CD4-positive, alpha-beta memory T cell (primary cell): ENCODE measurements at regions not wholly inside any gene's neighbourhood (a gene's known extent, or its start where the extent isn't known, plus 50 kb on each side); places are given as distances from the start of the nearest gene placed in this dataset.

Experiments
- CTCF ChIA-PET: fragments of 350-600 bp; sonication (Branson Sonifier 250); formaldehyde crosslinking; loops from one replicate; lab custom pipeline; 2021; ENCODE audit warnings: inconsistent platforms; ENCODE audit not compliant: partially characterized antibody; lab: Charles Lee
- POLR2A ChIA-PET: fragments of 350-600 bp; sonication (Branson Sonifier 250); formaldehyde crosslinking; loops from one replicate; lab custom pipeline; 2021; ENCODE audit not compliant: partially characterized antibody; lab: Charles Lee
- DNase-seq, 5 donors: peaks; one replicate each; pipeline versions ENCODE4 v3.0.0 to v3.0.0-alpha.2; 2020 to 2022; ENCODE audit warnings: mixed read lengths in 1 of 5
- H3K27ac ChIP-seq: one replicate; pipeline ENCODE4 v1.7.0; 2013; ENCODE audit warnings: low read depth, low read length
- H3K27me3 ChIP-seq: 2 replicates; pipeline ENCODE4 v1.7.0; 2013; ENCODE audit warnings: mild to moderate bottlenecking, low read length, moderate library complexity; ENCODE audit not compliant: insufficient read depth
- H3K36me3 ChIP-seq: 2 replicates; pipeline ENCODE4 v1.7.0; 2013; ENCODE audit warnings: mild to moderate bottlenecking, low read length, moderate library complexity; ENCODE audit not compliant: insufficient read depth
- H3K4me1 ChIP-seq: 2 replicates; pipeline ENCODE4 v1.7.0; 2013; ENCODE audit warnings: mild to moderate bottlenecking, low read length, moderate library complexity; ENCODE audit not compliant: insufficient read depth
- H3K4me3 ChIP-seq, 2 donors: one replicate each; pipeline ENCODE4 v1.7.0; 2013; ENCODE audit warnings: low read length in 2 of 2, mild to moderate bottlenecking in 1 of 2
- H3K9me3 ChIP-seq, 2 donors: one replicate each; pipeline ENCODE4 v1.7.0; 2013; ENCODE audit warnings: low read length in 2 of 2, control low read depth in 1 of 2; ENCODE audit not compliant: control insufficient read depth in 1 of 2
- H3K27ac Mint-ChIP-seq, 7 donors: one replicate each; pipeline ENCODE4 v1.8.0; 2020 to 2021; ENCODE audit warnings: mixed read lengths in 7 of 7, mild to moderate bottlenecking in 6 of 7, inconsistent platforms in 3 of 7, moderate library complexity in 3 of 7
- H3K27me3 Mint-ChIP-seq, 2 donors: one replicate each; pipeline ENCODE4 v1.8.0; 2020 to 2021; ENCODE audit warnings: mixed read lengths in 2 of 2
- H3K36me3 Mint-ChIP-seq, 2 donors: one replicate each; pipeline ENCODE4 v1.8.0; 2020 to 2021; ENCODE audit warnings: mixed read lengths in 2 of 2, inconsistent platforms in 1 of 2, mild to moderate bottlenecking in 1 of 2
- H3K4me1 Mint-ChIP-seq, 4 donors: one replicate each; pipeline ENCODE4 v1.8.0; 2020 to 2021; ENCODE audit warnings: mixed read lengths in 4 of 4, mild to moderate bottlenecking in 1 of 4
- H3K4me3 Mint-ChIP-seq, 8 donors: one replicate each; pipeline ENCODE4 v1.8.0; 2020 to 2021; ENCODE audit warnings: mixed read lengths in 8 of 8, mild to moderate bottlenecking in 7 of 8, moderate library complexity in 6 of 8, inconsistent platforms in 3 of 8
- H3K9me3 Mint-ChIP-seq, 8 donors: one replicate each; pipeline ENCODE4 v1.8.0; 2020 to 2021; ENCODE audit warnings: mixed read lengths in 8 of 8, mild to moderate bottlenecking in 5 of 8, inconsistent platforms in 3 of 8, moderate library complexity in 1 of 8
- intact Hi-C: fragments of 100-400 bp; cut with micrococcal nuclease; formaldehyde crosslinking; loops from one replicate; pipeline ENCODE4 v1.15.1; 2023

DNA sequence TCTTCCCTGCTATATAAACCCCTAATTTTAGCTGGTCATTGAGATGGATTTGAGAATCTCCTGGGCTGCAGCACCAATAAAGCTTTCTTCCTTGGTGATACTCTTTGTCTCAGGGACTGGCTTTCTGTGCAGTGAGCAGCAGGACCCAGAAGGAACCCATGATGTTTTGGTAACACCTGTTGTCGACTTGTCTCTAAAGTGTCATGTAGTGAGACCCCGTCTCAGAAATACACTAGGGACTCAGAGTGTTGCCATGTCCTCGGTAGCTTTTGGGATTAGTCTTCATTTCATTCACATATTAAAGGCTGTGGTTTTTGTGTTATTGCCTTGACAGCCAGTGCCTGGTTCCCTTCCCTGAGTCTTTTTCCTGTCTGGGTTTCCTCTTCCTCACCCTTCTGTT, 1078.7 kb downstream of the TBC1D22A start:
- Mint-ChIP-seq H3K27ac (no peak overlapping the region), H3K4me3 (no peak overlapping the region), H3K27me3 (peaks cover 4 to 20% of the 10 kb centered on the region in 2 donors), H3K4me1 (peaks cover 0 to 2% (median 0%) of the 10 kb centered on the region in 4 donors), H3K36me3 (no peaks in the 10 kb centered on the region), H3K9me3 (peaks cover 0 to 2% (median 0%) of the 10 kb centered on the region in 8 donors)
- POLR2A ChIA-PET = no interaction called here
- Histone ChIP-seq H3K27ac (no peak overlapping the region), H3K4me3 (no peak overlapping the region), H3K4me1 (no peaks in the 10 kb centered on the region), H3K9me3 (no peaks in the 10 kb centered on the region), H3K36me3 (no peaks in the 10 kb centered on the region), H3K27me3 (no peaks in the 10 kb centered on the region)
- CTCF ChIA-PET = no interaction called here
- intact Hi-C loops = no loop called here
- no peak for DNase-seq

DNA sequence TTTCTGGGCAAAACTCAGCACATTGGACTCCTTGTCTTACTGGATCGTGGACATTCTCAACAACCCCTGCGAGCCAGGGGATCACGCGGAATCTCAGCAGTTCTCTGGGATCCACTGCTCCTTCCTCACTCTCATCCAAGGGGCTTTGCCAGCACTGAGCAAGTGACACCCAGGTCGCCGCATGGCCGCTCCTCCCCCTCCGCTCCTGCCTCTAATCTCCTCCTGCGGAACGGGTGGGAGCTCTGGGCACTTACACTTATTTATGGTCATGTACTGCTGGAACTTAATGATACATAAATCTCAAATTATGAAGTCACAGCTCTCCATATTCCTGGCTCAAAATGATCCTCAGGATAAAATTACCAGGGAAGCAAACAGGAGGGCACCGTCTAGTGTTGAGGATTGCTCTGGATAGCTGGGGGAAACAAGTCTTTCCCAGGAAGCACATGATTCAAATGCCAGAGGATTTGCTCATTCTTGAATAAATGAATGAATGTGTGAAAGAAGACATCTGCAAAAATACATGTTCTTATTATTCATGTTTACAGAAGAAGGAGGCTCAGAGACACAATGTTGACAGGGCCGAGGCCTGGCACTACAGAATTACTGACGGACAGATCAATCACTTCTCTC, 1077.3 kb downstream of the TBC1D22A start:
- Histone ChIP-seq H3K27ac (no peak overlapping the region), H3K9me3 (no peaks in the 10 kb centered on the region), H3K4me1 (no peaks in the 10 kb centered on the region), H3K36me3 (no peaks in the 10 kb centered on the region), H3K27me3 (no peaks in the 10 kb centered on the region), H3K4me3 (no peak overlapping the region)
- DNase-seq = no peak
- H3K36me3 Mint-ChIP-seq = no peaks in the 10 kb centered on the region
- intact Hi-C loops = no loop called here
- H3K4me1 Mint-ChIP-seq = peaks cover 0 to 2% (median 0%) of the 10 kb centered on the region in 4 donors
- H3K4me3 Mint-ChIP-seq = no peak overlapping the region
- H3K9me3 Mint-ChIP-seq = peaks cover 0 to 2% (median 0%) of the 10 kb centered on the region in 8 donors
- CTCF ChIA-PET = no interaction called here
- H3K27ac Mint-ChIP-seq = no peak overlapping the region
- peaks cover 4 to 14% of the 10 kb centered on the region in 2 donors for H3K27me3 Mint-ChIP-seq
- POLR2A ChIA-PET = no interaction called here

DNA sequence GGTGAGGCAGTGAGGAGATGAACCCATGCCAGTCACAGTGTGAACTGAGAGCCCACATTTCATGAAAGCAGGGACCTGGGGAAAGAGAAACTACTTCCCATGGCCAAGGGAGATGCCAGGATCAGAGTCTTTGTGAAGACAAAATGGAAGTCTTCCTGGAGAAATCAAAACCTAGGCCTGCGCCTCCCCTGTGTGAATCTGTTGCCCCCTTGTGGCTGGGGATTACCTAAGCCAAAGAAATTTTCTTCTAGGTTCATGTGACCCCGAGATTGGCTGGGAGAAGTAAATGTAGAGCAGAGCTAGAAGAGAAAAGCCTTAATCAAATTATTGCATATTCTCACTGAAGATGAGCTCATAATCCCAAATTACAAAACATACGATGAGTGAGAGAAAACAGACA, 1075.3 kb downstream of the TBC1D22A start:
- Mint-ChIP-seq H3K9me3 (peaks cover 0 to 2% (median 0%) of the 10 kb centered on the region in 8 donors), H3K36me3 (no peaks in the 10 kb centered on the region), H3K4me1 (peaks cover 0 to 2% (median 0%) of the 10 kb centered on the region in 4 donors), H3K4me3 (no peak overlapping the region), H3K27me3 (peaks cover 8 to 10% of the 10 kb centered on the region in 2 donors), H3K27ac (no peak overlapping the region)
- Histone ChIP-seq H3K36me3 (no peaks in the 10 kb centered on the region), H3K4me1 (no peaks in the 10 kb centered on the region), H3K4me3 (no peak overlapping the region), H3K27me3 (no peaks in the 10 kb centered on the region), H3K9me3 (no peaks in the 10 kb centered on the region), H3K27ac (no peak overlapping the region)
- ChIA-PET CTCF (interaction anchor here (0.6 kb wide), 1 partner anchor 131 kb away, joined by 3 read pairs; no protein-coding TSS in a partner anchor), POLR2A (no interaction called here)
- no peak for DNase-seq
- intact Hi-C loops = no loop called here

DNA sequence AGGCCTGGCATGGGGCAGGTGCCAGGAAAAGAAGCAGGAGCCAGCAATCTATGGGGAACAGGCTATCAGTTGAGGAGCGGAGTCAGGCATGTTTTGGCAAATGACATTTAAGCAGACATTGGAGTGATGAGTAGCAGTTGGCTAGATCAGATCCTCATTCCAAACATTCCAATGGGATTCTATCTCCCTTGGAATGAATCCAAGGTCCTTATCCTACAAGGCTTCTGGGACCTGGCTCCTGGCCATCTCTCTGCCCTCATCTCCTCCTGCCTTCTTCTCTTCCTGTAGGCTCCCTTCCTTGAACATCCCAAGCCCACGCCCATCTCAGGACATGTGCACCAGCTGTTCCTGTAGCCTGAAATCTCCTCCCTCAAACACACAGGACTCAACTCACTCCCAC, 1074.5 kb downstream of the TBC1D22A start:
- Histone ChIP-seq H3K9me3 (no peaks in the 10 kb centered on the region), H3K4me3 (no peak overlapping the region), H3K4me1 (no peaks in the 10 kb centered on the region), H3K27me3 (no peaks in the 10 kb centered on the region), H3K27ac (no peak overlapping the region), H3K36me3 (no peaks in the 10 kb centered on the region)
- Mint-ChIP-seq H3K27ac (no peak overlapping the region), H3K4me3 (peak overlapping the region in 1 of 8 donors; percentile 16), H3K27me3 (peaks cover 8 to 10% of the 10 kb centered on the region in 2 donors), H3K4me1 (peaks cover 0 to 2% (median 0%) of the 10 kb centered on the region in 4 donors), H3K9me3 (peaks cover 0 to 2% (median 0%) of the 10 kb centered on the region in 8 donors), H3K36me3 (no peaks in the 10 kb centered on the region)
- DNase-seq = no peak
- intact Hi-C loops = no loop called here
- CTCF ChIA-PET = no interaction called here
- POLR2A ChIA-PET = no interaction called here

DNA sequence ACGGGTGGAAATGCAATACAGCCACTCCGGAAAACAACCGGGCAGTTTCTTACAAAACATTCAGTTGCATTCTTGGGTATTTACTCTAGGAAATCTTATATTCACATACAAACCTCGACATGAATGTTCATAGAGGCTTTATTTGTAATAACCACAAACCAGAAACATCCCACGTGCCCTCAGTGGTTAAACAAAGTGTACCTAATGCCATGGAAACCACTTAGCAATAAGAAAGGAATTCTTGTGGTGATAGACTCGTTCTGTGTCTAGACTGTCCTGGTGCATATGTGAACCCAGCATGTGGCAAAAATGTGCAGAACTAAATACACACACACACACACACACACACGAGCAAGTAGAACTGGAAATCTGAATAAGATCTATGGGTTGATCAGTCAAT, 1073.3 kb downstream of the TBC1D22A start:
- Histone ChIP-seq H3K27me3 (no peaks in the 10 kb centered on the region), H3K9me3 (no peaks in the 10 kb centered on the region), H3K4me3 (no peak overlapping the region), H3K27ac (no peak overlapping the region), H3K4me1 (no peaks in the 10 kb centered on the region), H3K36me3 (no peaks in the 10 kb centered on the region)
- H3K4me3 Mint-ChIP-seq = no peak overlapping the region
- H3K36me3 Mint-ChIP-seq = no peaks in the 10 kb centered on the region
- H3K9me3 Mint-ChIP-seq = peaks cover 0 to 2% (median 0%) of the 10 kb centered on the region in 8 donors
- H3K27me3 Mint-ChIP-seq = peaks cover 6 to 10% of the 10 kb centered on the region in 2 donors
- ChIA-PET CTCF (no interaction called here), POLR2A (no interaction called here)
- DNase-seq = no peak
- intact Hi-C loops = no loop called here
- H3K27ac Mint-ChIP-seq = no peak overlapping the region
- peaks cover 0 to 2% (median 0%) of the 10 kb centered on the region in 4 donors for H3K4me1 Mint-ChIP-seq

DNA sequence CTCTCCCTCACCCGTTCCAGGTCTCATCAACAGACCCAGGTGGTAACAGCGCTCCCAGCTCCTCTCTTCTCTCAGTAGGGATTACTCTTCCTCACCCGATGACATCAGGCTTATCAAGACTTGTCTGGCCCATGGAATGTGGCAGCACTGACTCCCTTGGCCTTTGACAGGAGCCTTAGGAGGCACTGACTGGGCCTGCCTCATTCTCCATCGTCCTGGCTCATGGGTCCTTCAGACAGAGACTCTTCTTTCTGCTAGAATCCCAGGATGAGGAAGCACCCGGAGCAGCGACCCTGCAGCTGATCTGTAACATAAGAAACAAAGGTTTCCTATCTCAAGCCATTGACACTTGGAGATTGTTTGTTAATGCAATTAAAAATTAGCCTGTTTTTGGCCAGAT, 1063.6 kb downstream of the TBC1D22A start:
- intact Hi-C loops = no loop called here
- Histone ChIP-seq H3K4me1 (no peaks in the 10 kb centered on the region), H3K27me3 (no peaks in the 10 kb centered on the region), H3K27ac (no peak overlapping the region), H3K4me3 (no peak overlapping the region), H3K36me3 (no peaks in the 10 kb centered on the region), H3K9me3 (no peaks in the 10 kb centered on the region)
- no peak for DNase-seq
- ChIA-PET POLR2A (no interaction called here), CTCF (no interaction called here)
- H3K9me3 Mint-ChIP-seq = peaks cover 0 to 6% (median 0%) of the 10 kb centered on the region in 8 donors
- H3K4me1 Mint-ChIP-seq = no peaks in the 10 kb centered on the region
- no peaks in the 10 kb centered on the region for H3K27me3 Mint-ChIP-seq
- no peaks in the 10 kb centered on the region for H3K36me3 Mint-ChIP-seq
- no peak overlapping the region for H3K4me3 Mint-ChIP-seq
- H3K27ac Mint-ChIP-seq = no peak overlapping the region

DNA sequence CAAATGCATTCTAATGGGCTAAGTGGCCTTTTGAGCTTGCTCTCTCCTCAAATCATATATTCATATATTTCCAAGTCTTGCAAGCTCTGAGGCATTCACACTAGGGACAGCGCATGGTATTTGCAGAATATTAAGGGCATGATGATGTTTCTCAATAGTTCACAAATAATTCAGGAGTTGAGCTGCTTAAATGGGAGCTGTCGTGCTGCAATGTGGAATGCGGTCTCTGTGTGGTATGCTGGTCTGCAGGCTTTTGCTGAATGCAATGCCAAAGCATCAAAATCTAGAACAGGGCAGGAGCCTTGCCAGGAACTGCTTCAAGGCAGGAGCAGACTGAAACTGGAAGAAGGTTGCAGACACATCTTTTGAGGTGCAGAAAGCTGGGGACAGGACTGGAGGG, 1060.0 kb downstream of the TBC1D22A start:
- peaks cover 1 to 2% of the 10 kb centered on the region in 2 donors for H3K27me3 Mint-ChIP-seq
- no peaks in the 10 kb centered on the region for H3K36me3 ChIP-seq
- no peak for DNase-seq
- no peak overlapping the region for H3K4me3 ChIP-seq
- H3K9me3 ChIP-seq = no peaks in the 10 kb centered on the region
- CTCF ChIA-PET = no interaction called here
- H3K27ac Mint-ChIP-seq = no peak overlapping the region
- intact Hi-C loops = no loop called here
- H3K27me3 ChIP-seq = no peaks in the 10 kb centered on the region
- H3K4me1 Mint-ChIP-seq = no peaks in the 10 kb centered on the region
- H3K36me3 Mint-ChIP-seq = no peaks in the 10 kb centered on the region
- peaks cover 0 to 8% (median 1%) of the 10 kb centered on the region in 8 donors for H3K9me3 Mint-ChIP-seq
- H3K4me1 ChIP-seq = no peaks in the 10 kb centered on the region
- POLR2A ChIA-PET = no interaction called here
- no peak overlapping the region for H3K27ac ChIP-seq
- no peak overlapping the region for H3K4me3 Mint-ChIP-seq
